Stimulated activated CD4-positive, alpha-beta T cell treated with anti-CD3 and anti-CD28 coated beads, Interleukin-4, amount 100 ng/mL, for 4 hours (primary cell): ENCODE measurements at regions not wholly inside any gene's neighbourhood (a gene's known extent, or its start where the extent isn't known, plus 50 kb on each side); places are given as distances from the start of the nearest gene placed in this dataset.

Source experiments
- DNase-seq, 2 experiments: peaks; one replicate each; pipeline ENCODE4 v3.0.0-alpha.2; 2020

- DNase-seq, result no peak
These were observed 325.8 kb downstream of the ALG10 start for GRCh38 chr12:34348064-34348463.

GRCh38 chr12:34348836-34349672, 326.8 kb downstream of the ALG10 start:
- no peak for DNase-seq

GRCh38 chr12:34349673-34349961, 327.3 kb downstream of the ALG10 start:
- no peak for DNase-seq

- DNase-seq, result no peak
These were observed 328.1 kb downstream of the ALG10 start for GRCh38 chr12:34350092-34351041.

GRCh38 chr12:34352098-34352497, 329.8 kb downstream of the ALG10 start:
- no peak for DNase-seq

GRCh38 chr12:34354239-34355200, 332.2 kb downstream of the ALG10 start:
- DNase-seq, result no peak

- no peak for DNase-seq
These were observed 334.1 kb downstream of the ALG10 start for GRCh38 chr12:34356233-34356987.

GRCh38 chr12:34357791-34358190, 335.5 kb downstream of the ALG10 start:
- no peak for DNase-seq

GRCh38 chr12:34358198-34358597, 335.9 kb downstream of the ALG10 start:
- no peak for DNase-seq

- DNase-seq, result no peak
These were observed 339.5 kb downstream of the ALG10 start for GRCh38 chr12:34361721-34362316.

GRCh38 chr12:34363050-34363673, 340.9 kb downstream of the ALG10 start:
- DNase-seq, result no peak

GRCh38 chr12:34368079-34368478, 345.8 kb downstream of the ALG10 start:
- no peak for DNase-seq

GRCh38 chr12:34371050-34371449, 348.8 kb downstream of the ALG10 start:
- no peak for DNase-seq

GRCh38 chr12:34372003-34372402, 349.7 kb downstream of the ALG10 start:
- DNase-seq, result no peak

GRCh38 chr12:34373926-34374325, 351.6 kb downstream of the ALG10 start:
- DNase-seq, result no peak

- no peak for DNase-seq
These were observed 354.0 kb downstream of the ALG10 start for GRCh38 chr12:34376133-34376799.

- no peak for DNase-seq
These were observed 355.1 kb downstream of the ALG10 start for GRCh38 chr12:34377243-34378035.

- no peak for DNase-seq
These were observed 356.8 kb downstream of the ALG10 start for GRCh38 chr12:34379142-34379541.

- no peak for DNase-seq
These were observed 362.4 kb downstream of the ALG10 start for GRCh38 chr12:34384693-34385092.

- no peak for DNase-seq
These were observed 363.7 kb downstream of the ALG10 start for GRCh38 chr12:34386016-34386415.
